Calu3 (cell line): ENCODE measurements at regions not wholly inside any gene's neighbourhood (a gene's known extent, or its start where the extent isn't known, plus 50 kb on each side); places are given as distances from the start of the nearest gene placed in this dataset.

Source experiments
- BruUV-seq: library from RNA; stranded (reverse); fragments of 400-500 nt; replicated peaks from 2 replicates; lab custom pipeline; 2021; lab: Mats Ljungman, UMichigan
- CTCF ChIA-PET: fragments of 300-600 bp; sonication (Branson Sonifier 250); formaldehyde crosslinking; loops from one replicate; lab custom pipeline; 2022; ENCODE audit warnings: antibody characterized with exemption; lab: Charles Lee
- DNase-seq: peaks from one replicate; pipeline ENCODE4 v3.0.0; 2022
- H3K27ac Mint-ChIP-seq: one replicate; pipeline ENCODE4 v1.8.0; 2022; ENCODE audit warnings: mixed read lengths; ENCODE audit not compliant: unreplicated experiment
- H3K27me3 Mint-ChIP-seq: one replicate; pipeline ENCODE4 v1.8.0; 2022; ENCODE audit warnings: mixed read lengths; ENCODE audit not compliant: unreplicated experiment
- H3K36me3 Mint-ChIP-seq: one replicate; pipeline ENCODE4 v1.8.0; 2022; ENCODE audit warnings: mild to moderate bottlenecking, moderate library complexity, mixed read lengths; ENCODE audit not compliant: insufficient read depth, unreplicated experiment
- H3K4me1 Mint-ChIP-seq: one replicate; pipeline ENCODE4 v1.8.0; 2022; ENCODE audit warnings: mild to moderate bottlenecking, low read depth, mixed read lengths; ENCODE audit not compliant: unreplicated experiment
- H3K4me3 Mint-ChIP-seq: one replicate; pipeline ENCODE4 v1.8.0; 2022; ENCODE audit warnings: mild to moderate bottlenecking, low read depth, moderate library complexity, mixed read lengths; ENCODE audit not compliant: unreplicated experiment
- H3K9me3 Mint-ChIP-seq: one replicate; pipeline ENCODE4 v1.8.0; 2022; ENCODE audit warnings: low read depth, mixed read lengths; ENCODE audit not compliant: unreplicated experiment
- CTCF ChIP-seq: fragments of 200-600 bp; IDR thresholded peaks from one replicate; pipeline ENCODE4 v1.8.0; 2022; ENCODE audit warnings: antibody characterized with exemption; ENCODE audit not compliant: unreplicated experiment
- intact Hi-C: fragments of 100-400 bp; cut with micrococcal nuclease; formaldehyde crosslinking; loops from one replicate; pipeline ENCODE4 v1.10.0; 2022; ENCODE audit not compliant: unreplicated experiment

- Mint-ChIP-seq H3K27me3 (no peaks in the 10 kb centered on the region), H3K36me3 (no peaks in the 10 kb centered on the region), H3K9me3 (peaks cover 2% of the 10 kb centered on the region), H3K4me3 (no peak overlapping the region), H3K4me1 (peaks cover 10% of the 10 kb centered on the region), H3K27ac (no peak overlapping the region)
- no TSS peak for BruUV-seq
- CTCF ChIA-PET = no interaction called here
- TF ChIP-seq CTCF = no peak
- intact Hi-C loops = loop anchor here (5.0 kb wide), 2 partner anchors 85 to 210 kb away; no protein-coding TSS in a partner anchor
- no peak for DNase-seq
Observed at GRCh38 chr1:220992705-220993052, 113.4 kb downstream of the HLX start.

- intact Hi-C loops = loop anchor here (5.0 kb wide), 2 partner anchors 87 to 208 kb away; no protein-coding TSS in a partner anchor
- DNase-seq = no peak
- CTCF ChIA-PET = no interaction called here
- no peak overlapping the region for H3K27ac Mint-ChIP-seq
- peaks cover 10% of the 10 kb centered on the region for H3K4me1 Mint-ChIP-seq
- no TSS peak for BruUV-seq
- H3K36me3 Mint-ChIP-seq = no peaks in the 10 kb centered on the region
- no peaks in the 10 kb centered on the region for H3K27me3 Mint-ChIP-seq
- TF ChIP-seq CTCF = no peak
- H3K9me3 Mint-ChIP-seq = peaks cover 2% of the 10 kb centered on the region
- H3K4me3 Mint-ChIP-seq = no peak overlapping the region
Observed at GRCh38 chr1:220994671-220995070, 115.4 kb downstream of the HLX start.

GRCh38 chr1:220997791-220998190, 118.5 kb downstream of the HLX start:
- intact Hi-C loops = no loop called here
- CTCF ChIA-PET = no interaction called here
- H3K4me3 Mint-ChIP-seq = no peak overlapping the region

DNA sequence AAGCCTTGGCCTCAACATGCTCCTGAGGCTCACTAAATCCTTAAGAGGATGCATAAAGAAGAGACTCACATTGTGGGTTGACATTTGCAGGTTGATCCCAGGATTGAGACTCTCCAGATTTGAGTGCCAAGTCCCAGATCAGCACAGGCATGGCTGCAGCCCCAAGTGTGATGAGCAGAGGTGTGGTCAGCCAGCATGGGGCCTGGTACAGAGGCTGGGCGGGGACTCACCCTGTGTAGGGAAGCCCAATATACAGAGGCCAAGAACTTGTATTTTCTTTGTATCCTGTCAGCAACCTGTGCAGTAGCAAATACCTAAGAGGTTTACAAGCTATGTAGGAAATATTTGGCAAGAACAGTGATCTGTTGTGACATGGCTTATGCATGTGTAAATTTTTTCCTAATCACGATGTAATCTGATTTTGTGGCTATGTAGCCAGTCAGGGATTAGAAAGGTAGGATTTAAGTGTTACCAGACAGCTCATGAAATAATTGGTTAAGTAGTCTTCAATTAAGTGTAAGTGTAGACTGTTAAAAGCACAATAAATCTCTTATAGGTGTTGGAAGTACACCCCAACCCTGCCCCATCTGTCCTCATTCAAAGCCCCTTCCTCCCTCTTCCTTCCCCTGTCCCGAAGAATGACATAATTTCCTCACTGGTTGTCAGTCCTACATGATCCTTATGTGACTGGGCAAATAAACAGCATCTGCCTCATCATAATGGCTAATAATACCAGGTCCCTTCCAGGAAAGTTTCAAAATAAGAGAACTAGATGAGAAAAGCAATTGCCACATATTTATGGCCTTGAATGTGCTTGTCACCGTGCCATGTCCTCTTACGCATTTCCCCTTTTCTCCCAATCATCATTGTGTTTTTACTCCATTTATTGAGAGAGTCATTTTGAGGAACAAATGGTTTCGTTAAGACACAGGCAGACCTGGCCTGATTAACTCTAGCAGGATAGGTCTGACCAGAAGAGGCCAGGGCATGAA, 120.9 kb downstream of the HLX start:
- BruUV-seq = no TSS peak
- Mint-ChIP-seq H3K4me3 (no peak overlapping the region), H3K36me3 (no peaks in the 10 kb centered on the region), H3K27me3 (no peaks in the 10 kb centered on the region), H3K4me1 (no peaks in the 10 kb centered on the region), H3K27ac (no peak overlapping the region), H3K9me3 (peaks cover 2% of the 10 kb centered on the region)
- intact Hi-C loops = no loop called here
- no peak for TF ChIP-seq CTCF
- CTCF ChIA-PET = no interaction called here
- DNase-seq = no peak

More at GRCh38 chr1:220997791-220998190, 118.5 kb downstream of the HLX start:
- no peaks in the 10 kb centered on the region for H3K4me1 Mint-ChIP-seq
- no peaks in the 10 kb centered on the region for H3K36me3 Mint-ChIP-seq
- H3K27ac Mint-ChIP-seq = no peak overlapping the region
- no peak for TF ChIP-seq CTCF
- H3K9me3 Mint-ChIP-seq = peaks cover 2% of the 10 kb centered on the region
- no peaks in the 10 kb centered on the region for H3K27me3 Mint-ChIP-seq
- no peak for DNase-seq
- no TSS peak for BruUV-seq
